SK-N-SH (cell line): ENCODE measurements at regions not wholly inside any gene's neighbourhood (a gene's known extent, or its start where the extent isn't known, plus 50 kb on each side); places are given as distances from the start of the nearest gene placed in this dataset.

Experiments used
- CTCF ChIA-PET: fragments of 300-600, 350-600 bp; formaldehyde crosslinking; extraction: SDS; loops from one replicate; lab custom pipeline; 2021; lab: Yijun Ruan, JAX
- POLR2A ChIA-PET: fragments of 350-600 bp; sonication (Branson Sonifier 250); formaldehyde crosslinking; extraction: SDS; loops from one replicate; lab custom pipeline; 2020; ENCODE audit warnings: antibody characterized with exemption, inconsistent platforms; lab: Yijun Ruan, JAX
- DNase-seq: peaks from one replicate; pipeline ENCODE4 v3.0.0; 2012
- H2AFZ ChIP-seq: fragments of 200-600 bp; sonication (generic); 2 replicates; pipeline ENCODE4 v1.8.1; 2016; ENCODE audit warnings: antibody characterized with exemption, mild to moderate bottlenecking, low read depth
- H3F3A ChIP-seq: fragments of 200-600 bp; sonication (generic); replicated peaks from 2 replicates; pipeline ENCODE3; 2016; ENCODE audit warnings: antibody characterized with exemption, mild to moderate bottlenecking; ENCODE audit not compliant: insufficient read depth
- H3K27ac ChIP-seq, 2 experiments: fragments of 200-500 bp in 1 of 2; fragments of 200-600 bp in 1 of 2; sonication (Bioruptor generic) in 1 of 2; sonication (generic), shearing (Covaris generic) in 1 of 2; 2 replicates each; pipeline versions ENCODE4 v1.5.1 to v1.6.1; 2014 to 2016; ENCODE audit warnings: low read depth in 2 of 2, inconsistent platforms in 1 of 2, low read length in 1 of 2, mild to moderate bottlenecking in 1 of 2, mixed read lengths in 1 of 2
- H3K27me3 ChIP-seq: fragments of 200-600 bp; sonication (generic), shearing (Covaris generic); 2 replicates; pipeline ENCODE4 v1.6.1; 2016; ENCODE audit warnings: mixed run types; ENCODE audit not compliant: insufficient read depth
- H3K36me3 ChIP-seq, 2 experiments: fragments of 200-500 bp in 1 of 2; fragments of 200-600 bp in 1 of 2; sonication (Bioruptor generic) in 1 of 2; sonication (generic) in 1 of 2; replicated peaks in 1 of 2; 2 replicates each; pipeline versions ENCODE3 to v1.5.1; 2014 to 2016; ENCODE audit warnings: low read length in 1 of 2, mild to moderate bottlenecking in 1 of 2; ENCODE audit not compliant: insufficient read depth in 2 of 2, control insufficient read depth in 1 of 2
- H3K4me1 ChIP-seq, 2 experiments: fragments of 200-500 bp in 1 of 2; fragments of 200-600 bp in 1 of 2; sonication (Bioruptor generic) in 1 of 2; sonication (generic), shearing (Covaris generic) in 1 of 2; 2 replicates each; pipeline versions ENCODE4 v1.5.1 to v1.6.1; 2014 to 2016; ENCODE audit warnings: low read depth in 1 of 2, low read length in 1 of 2, mixed run types in 1 of 2; ENCODE audit not compliant: insufficient read depth in 2 of 2, control insufficient read depth in 1 of 2
- H3K4me2 ChIP-seq: fragments of 200-600 bp; sonication (generic), shearing (Covaris generic); 2 replicates; pipeline ENCODE4 v1.6.1; 2017; ENCODE audit warnings: mixed run types
- H3K4me3 ChIP-seq, 2 experiments: fragments of 200-500 bp in 1 of 2; fragments of 200-600 bp in 1 of 2; sonication (Bioruptor generic) in 1 of 2; sonication (generic), shearing (Covaris generic) in 1 of 2; 2 replicates each; pipeline versions ENCODE4 v1.5.1 to v1.8.1; 2014 to 2016; ENCODE audit warnings: low read depth in 2 of 2, inconsistent platforms in 1 of 2, low read length in 1 of 2, mild to moderate bottlenecking in 1 of 2, mixed read lengths in 1 of 2, moderate library complexity in 1 of 2
- H3K79me2 ChIP-seq: fragments of 200-600 bp; sonication (generic); 2 replicates; pipeline ENCODE4 v1.8.1; 2017; ENCODE audit warnings: mild to moderate bottlenecking; ENCODE audit not compliant: insufficient read depth
- H3K9ac ChIP-seq: fragments of 200-600 bp; sonication (generic); 2 replicates; pipeline ENCODE4 v1.6.1; 2017; ENCODE audit warnings: mixed run types
- H3K9me2 ChIP-seq: fragments of 200-600 bp; sonication (generic); 2 replicates; pipeline ENCODE4 v1.6.1; 2017; ENCODE audit warnings: mixed run types
- H3K9me3 ChIP-seq: fragments of 200-600 bp; sonication (generic); 2 replicates; pipeline ENCODE4 v1.6.1; 2017; ENCODE audit warnings: mixed run types, mild to moderate bottlenecking, moderate library complexity
- H4K20me1 ChIP-seq: fragments of 200-600 bp; sonication (generic); 2 replicates; pipeline ENCODE4 v1.6.1; 2017; ENCODE audit warnings: mild to moderate bottlenecking, mixed run types; ENCODE audit not compliant: insufficient read depth
- CTCF ChIP-seq: fragments of 200-600 bp; sonication (generic); IDR thresholded peaks from 2 replicates; pipeline ENCODE4 v1.6.1; 2017; ENCODE audit warnings: antibody characterized with exemption, mild to moderate bottlenecking, moderate library complexity
- ELF1 ChIP-seq: IDR thresholded peaks from 2 replicates; pipeline ENCODE4 v1.4.0; 2012
- FOSL2 ChIP-seq: IDR thresholded peaks from 2 replicates; pipeline ENCODE4 v1.4.0; 2012; ENCODE audit warnings: low read depth, mild to moderate bottlenecking, moderate library complexity, borderline replicate concordance
- FOXM1 ChIP-seq: IDR thresholded peaks from 2 replicates; pipeline ENCODE4 v1.4.0; 2012; ENCODE audit warnings: low read depth, mild to moderate bottlenecking
- GATA2 ChIP-seq: sonication (generic); formaldehyde crosslinking; IDR thresholded peaks from 2 replicates; pipeline ENCODE4 v1.5.0; 2020; ENCODE audit warnings: mild to moderate bottlenecking, missing genetic modification reagents
- MXI1 ChIP-seq: IDR thresholded peaks from 2 replicates; pipeline ENCODE4 v1.6.1; 2012; ENCODE audit warnings: mild to moderate bottlenecking, low read depth, low read length, improper control_type of control experiment
- NRF1 ChIP-seq: IDR thresholded peaks from 2 replicates; pipeline ENCODE4 v1.6.1; 2012; ENCODE audit warnings: low read depth, mild to moderate bottlenecking, low read length
- RCOR1 ChIP-seq: fragments of 150-350 bp; IDR thresholded peaks from 2 replicates; pipeline ENCODE4 v1.6.1; 2017; ENCODE audit warnings: antibody characterized with exemption, low read length
- REST ChIP-seq: IDR thresholded peaks from 2 replicates; pipeline ENCODE4 v1.6.1; 2012; ENCODE audit warnings: mild to moderate bottlenecking, low read depth, low read length, moderate library complexity
- RXRA ChIP-seq: IDR thresholded peaks from 2 replicates; pipeline ENCODE4 v1.4.0; 2012; ENCODE audit warnings: low read depth, mild to moderate bottlenecking, borderline replicate concordance
- SIN3A ChIP-seq: IDR thresholded peaks from 2 replicates; pipeline ENCODE4 v1.6.1; 2012; ENCODE audit warnings: low read depth, mild to moderate bottlenecking, low read length, moderate library complexity, borderline replicate concordance
- TCF12 ChIP-seq: IDR thresholded peaks from 2 replicates; pipeline ENCODE4 v1.4.0; 2012
- YY1 ChIP-seq: IDR thresholded peaks from 2 replicates; pipeline ENCODE4 v1.4.0; 2012; ENCODE audit warnings: low read depth, mild to moderate bottlenecking
- WGBS: methylation state at CpG from one replicate; pipeline ENCODE4 v1.1.6; 2017; ENCODE audit warnings: low lambda C conversion rate; 5-methylcytosine and 5-hydroxymethylcytosine counted together

GRCh38 chr22:25404928-25405816, 159.3 kb upstream of the GRK3 start:
- Histone ChIP-seq H3K27ac (peak overlapping the region in 1 of 2 experiments; percentile 64; a peak in 2 of 4 replicates), H3K4me2 (peak overlapping the region; percentile 76; the same call in 1 of the 2 replicates), H4K20me1 (peaks cover 5% of the 10 kb centered on the region; the same call in 1 of the 2 replicates), H2AFZ (no peak overlapping the region), H3K4me1 (peaks cover 5 to 31% of the 10 kb centered on the region in 2 experiments; a peak in 1 of 4 replicates), H3K9me2 (no peaks in the 10 kb centered on the region), H3K9ac (peak overlapping the region; percentile 39; the same call in 1 of the 2 replicates), H3K27me3 (no peaks in the 10 kb centered on the region)
- ChIA-PET CTCF (interaction anchor here (0.9 kb wide), 1 partner anchor 21 kb away, joined by 3 read pairs; no protein-coding TSS in a partner anchor), POLR2A (no interaction called here)
- no CpG with 5 or more reads among the region's 117 CpGs for WGBS
- DNase-seq = peak; percentile 85
- TF ChIP-seq FOXM1 (no peak), MXI1 (no peak), NRF1 (0 out of 2 replicates have a peak, but pooled peaks have one; percentile 17)
- TF ChIP-seq, all 33 proteins: peak for 1
- H3K79me2 ChIP-seq = peaks cover 12% of the 10 kb centered on the region
- H3K9me3 ChIP-seq = no peaks in the 10 kb centered on the region
- no peaks in the 10 kb centered on the region for H3K36me3 ChIP-seq
- H3K4me3 ChIP-seq = peak overlapping the region; percentile 59 to 61
- H3F3A ChIP-seq = no peaks in the 10 kb centered on the region

GRCh38 chr22:25405841-25406509, 158.5 kb upstream of the GRK3 start:
- no peak for DNase-seq
- Histone ChIP-seq H3K79me2 (peaks cover 12% of the 10 kb centered on the region), H3K27me3 (no peaks in the 10 kb centered on the region), H3K36me3 (no peaks in the 10 kb centered on the region), H3K9ac (peak overlapping the region; percentile 39; the same call in 1 of the 2 replicates), H3K9me2 (no peaks in the 10 kb centered on the region), H3K27ac (no peak overlapping the region), H3K4me1 (peaks cover 3 to 25% of the 10 kb centered on the region in 2 experiments; a peak in 1 of 4 replicates), H3F3A (no peaks in the 10 kb centered on the region), H2AFZ (no peak overlapping the region), H3K4me3 (peak overlapping the region; percentile 48 to 61; a peak in 3 of 4 replicates), H4K20me1 (peaks cover 5% of the 10 kb centered on the region; the same call in 1 of the 2 replicates), H3K4me2 (peak overlapping the region; percentile 76; the same call in 1 of the 2 replicates), H3K9me3 (no peaks in the 10 kb centered on the region)
- CTCF ChIA-PET = interaction anchor here (0.9 kb wide), 1 partner anchor 20 kb away, joined by 3 read pairs; no protein-coding TSS in a partner anchor
- WGBS = 96% methylated on average over 7 of the region's 19 CpGs
- POLR2A ChIA-PET = no interaction called here
- no peak for TF ChIP-seq REST
- TF ChIP-seq CTCF = no peak
- no peak for TF ChIP-seq FOSL2
- TF ChIP-seq MXI1 = no peak
- no peak for TF ChIP-seq RXRA
- no peak for TF ChIP-seq ELF1
- no peak for TF ChIP-seq SIN3A
- TF ChIP-seq NRF1 = no peak
- TF ChIP-seq RCOR1 = no peak
- TF ChIP-seq TCF12 = no peak
- TF ChIP-seq GATA2 = no peak
- TF ChIP-seq YY1 = no peak
